GM19324 (cell line): ENCODE measurements at regions not wholly inside any gene's neighbourhood (a gene's known extent, or its start where the extent isn't known, plus 50 kb on each side); places are given as distances from the start of the nearest gene placed in this dataset.

Experiments used
- ATAC-seq: cut with Tn5 transposase; IDR thresholded peaks from one replicate; pipeline ENCODE4 v1.9.1; 2021; ENCODE audit warnings: mild to moderate bottlenecking, moderate library complexity; ENCODE audit not compliant: unreplicated experiment, low FRiP score

- no peak for ATAC-seq
Observed at GRCh38 chr1:218112862-218113261, 172.2 kb upstream of the RRP15 start.

GRCh38 chr1:218123968-218124367, 161.1 kb upstream of the RRP15 start:
- no peak for ATAC-seq

GRCh38 chr1:218135371-218135770, 149.7 kb upstream of the RRP15 start:
- ATAC-seq, result no peak

- ATAC-seq, result no peak
Observed at GRCh38 chr1:218139761-218140160, 145.3 kb upstream of the RRP15 start.

- no peak for ATAC-seq
Observed at GRCh38 chr1:218156595-218156994, 128.5 kb upstream of the RRP15 start.

GRCh38 chr1:218163371-218163770, 121.7 kb upstream of the RRP15 start:
- no peak for ATAC-seq

- ATAC-seq, result peak; percentile 40
Observed at GRCh38 chr1:218164111-218164929, 120.8 kb upstream of the RRP15 start.

GRCh38 chr1:218164930-218165700, 120.0 kb upstream of the RRP15 start:
- ATAC-seq, result peak; percentile 43

GRCh38 chr1:218165701-218166114, 119.4 kb upstream of the RRP15 start:
- no peak for ATAC-seq

- ATAC-seq, result no peak
Observed at GRCh38 chr1:218166268-218166945, 118.7 kb upstream of the RRP15 start.

GRCh38 chr1:218171302-218171893, 113.7 kb upstream of the RRP15 start:
- ATAC-seq, result no peak

- no peak for ATAC-seq
Observed at GRCh38 chr1:218182455-218182854, 102.6 kb upstream of the RRP15 start.

- ATAC-seq, result no peak
Observed at GRCh38 chr1:218200979-218201378, 84.1 kb upstream of the RRP15 start.

- no peak for ATAC-seq
Observed at GRCh38 chr1:218201601-218202000, 83.5 kb upstream of the RRP15 start.

- no peak for ATAC-seq
Observed at GRCh38 chr1:218205721-218206120, 79.4 kb upstream of the RRP15 start.

- no peak for ATAC-seq
Observed at GRCh38 chr1:218207194-218207593, 77.9 kb upstream of the RRP15 start.

GRCh38 chr1:218209351-218209861, 75.7 kb upstream of the RRP15 start:
- ATAC-seq, result no peak

- ATAC-seq, result no peak
Observed at GRCh38 chr1:218211241-218211640, 73.9 kb upstream of the RRP15 start.

- ATAC-seq, result no peak
Observed at GRCh38 chr1:218217040-218217439, 68.1 kb upstream of the RRP15 start.

GRCh38 chr1:218219460-218219859, 65.6 kb upstream of the RRP15 start:
- no peak for ATAC-seq

GRCh38 chr1:218224101-218224500, 61.0 kb upstream of the RRP15 start:
- ATAC-seq, result no peak
